RKO (cell line): ENCODE measurements at regions not wholly inside any gene's neighbourhood (a gene's known extent, or its start where the extent isn't known, plus 50 kb on each side); places are given as distances from the start of the nearest gene placed in this dataset.
A peak's percentile ranks its signal among the peaks of the same experiment; 100 is the strongest.
"Not testable (repeated sequence)": the region's sequence is repeated elsewhere in the genome, so short reads cannot be mapped to it uniquely, and the experiment has no call there.

Experiments
- DNase-seq: peaks from one replicate; pipeline ENCODE4 v3.0.0-alpha.2; 2016; ENCODE audit warnings: low spot score

- DNase-seq: no peak
Measured at GRCh38 chr2:123609077-123609476, 416.0 kb upstream of the CNTNAP5 start.

- no peak for DNase-seq
Measured at GRCh38 chr2:123614596-123614995, 410.5 kb upstream of the CNTNAP5 start.

- not testable (repeated sequence) for DNase-seq
Measured at GRCh38 chr2:123618642-123619041, 406.4 kb upstream of the CNTNAP5 start.

- DNase-seq: no peak
Measured at GRCh38 chr2:123624816-123625215, 400.3 kb upstream of the CNTNAP5 start.

- no peak for DNase-seq
Measured at GRCh38 chr2:123636232-123636631, 388.9 kb upstream of the CNTNAP5 start.

- DNase-seq: no peak
Measured at GRCh38 chr2:123640685-123641335, 384.3 kb upstream of the CNTNAP5 start.

GRCh38 chr2:123644053-123644452 is 381.0 kb upstream of the CNTNAP5 start:
- DNase-seq: no peak

GRCh38 chr2:123648016-123648415 is 377.1 kb upstream of the CNTNAP5 start:
- DNase-seq: no peak

GRCh38 chr2:123648956-123649355 is 376.1 kb upstream of the CNTNAP5 start:
- no peak for DNase-seq

GRCh38 chr2:123651151-123651550 is 373.9 kb upstream of the CNTNAP5 start:
- DNase-seq: no peak

- DNase-seq: no peak
Measured at GRCh38 chr2:123652320-123652719, 372.8 kb upstream of the CNTNAP5 start.

GRCh38 chr2:123656590-123656989 is 368.5 kb upstream of the CNTNAP5 start:
- no peak for DNase-seq

- DNase-seq: no peak
Measured at GRCh38 chr2:123659120-123659519, 366.0 kb upstream of the CNTNAP5 start.

GRCh38 chr2:123670286-123670685 is 354.8 kb upstream of the CNTNAP5 start:
- DNase-seq: no peak

- not testable (repeated sequence) for DNase-seq
Measured at GRCh38 chr2:123683797-123684196, 341.3 kb upstream of the CNTNAP5 start.

GRCh38 chr2:123687064-123687463 is 338.0 kb upstream of the CNTNAP5 start:
- no peak for DNase-seq

GRCh38 chr2:123688231-123688940 is 336.7 kb upstream of the CNTNAP5 start:
- DNase-seq: no peak

- no peak for DNase-seq
Measured at GRCh38 chr2:123692121-123692520, 333.0 kb upstream of the CNTNAP5 start.

GRCh38 chr2:123693836-123694235 is 331.3 kb upstream of the CNTNAP5 start:
- DNase-seq: no peak

GRCh38 chr2:123695426-123695825 is 329.7 kb upstream of the CNTNAP5 start:
- DNase-seq: no peak

- DNase-seq: no peak
Measured at GRCh38 chr2:123696021-123696420, 329.1 kb upstream of the CNTNAP5 start.

- no peak for DNase-seq
Measured at GRCh38 chr2:123696799-123697410, 328.2 kb upstream of the CNTNAP5 start.

- DNase-seq: peak; percentile 2
Measured at GRCh38 chr2:123715467-123715982, 309.6 kb upstream of the CNTNAP5 start.
